ENCODE measurements at regions not wholly inside any gene's neighbourhood (a gene's known extent, or its start where the extent isn't known, plus 50 kb on each side); places are given as distances from the start of the nearest gene placed in this dataset.
A peak's percentile ranks its signal among the peaks of the same experiment; 100 is the strongest.

- Histone ChIP-seq H3K9ac (ENCODE audit: low read depth in 1 of 3, low read length in 3 of 3) (no peak overlapping the region), H3K9me3 (ENCODE audit: control insufficient read depth in 3 of 3, low read length in 3 of 3) (peaks cover 0 to 4% (median 2%) of the 10 kb centered on the region in 3 donors), H3K4me1 (ENCODE audit: control insufficient read depth in 3 of 3, insufficient read depth in 3 of 3, low read length in 3 of 3) (no peaks in the 10 kb centered on the region), H3K27me3 (ENCODE audit: control insufficient read depth in 3 of 3, insufficient read depth in 3 of 3, low read length in 3 of 3) (no peaks in the 10 kb centered on the region), H3K27ac (ENCODE audit: low read depth, low read length) (no peak overlapping the region), H3K4me3 (ENCODE audit: low read length in 3 of 3) (no peak overlapping the region), H3K36me3 (ENCODE audit: control insufficient read depth in 3 of 3, insufficient read depth in 3 of 3, low read length in 3 of 3) (no peaks in the 10 kb centered on the region)
These were observed 115.8 kb downstream of the NHLRC3 start for GRCh38 chr13:39154041-39154440.

DNA sequence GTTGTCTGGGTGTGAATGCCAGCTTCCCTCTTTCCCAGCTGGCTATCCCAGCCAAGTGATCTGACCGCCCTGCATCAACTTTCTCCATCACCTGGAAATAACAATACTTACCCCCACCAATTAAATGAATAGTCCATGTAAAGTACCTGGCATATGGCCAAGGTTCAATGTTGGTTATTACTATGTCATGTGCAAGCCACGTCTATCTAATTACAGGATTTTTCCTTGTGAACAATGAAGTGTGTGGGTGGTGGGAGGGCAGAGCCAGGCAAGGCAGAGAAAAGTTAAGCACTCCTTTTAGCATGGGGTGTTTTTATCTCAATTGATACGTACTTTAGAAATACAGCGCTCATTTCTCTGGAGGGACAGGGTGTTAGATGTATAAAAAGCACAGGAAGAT, 121.1 kb downstream of the NHLRC3 start:
- Histone ChIP-seq H3K4me3 (ENCODE audit: low read length in 3 of 3) (no peak overlapping the region), H3K9me3 (ENCODE audit: control insufficient read depth in 3 of 3, low read length in 3 of 3) (no peaks in the 10 kb centered on the region), H3K9ac (ENCODE audit: low read depth in 1 of 3, low read length in 3 of 3) (no peak overlapping the region), H3K27me3 (ENCODE audit: control insufficient read depth in 3 of 3, insufficient read depth in 3 of 3, low read length in 3 of 3) (no peaks in the 10 kb centered on the region), H3K36me3 (ENCODE audit: control insufficient read depth in 3 of 3, insufficient read depth in 3 of 3, low read length in 3 of 3) (no peaks in the 10 kb centered on the region), H3K4me1 (ENCODE audit: control insufficient read depth in 3 of 3, insufficient read depth in 3 of 3, low read length in 3 of 3) (no peaks in the 10 kb centered on the region), H3K27ac (ENCODE audit: low read depth, low read length) (no peak overlapping the region)

GRCh38 chr13:39159846-39160370, 121.7 kb downstream of the NHLRC3 start:
- H3K4me3 ChIP-seq (ENCODE audit: low read length in 3 of 3) = no peak overlapping the region
- no peaks in the 10 kb centered on the region for H3K4me1 ChIP-seq (ENCODE audit: control insufficient read depth in 3 of 3, insufficient read depth in 3 of 3, low read length in 3 of 3)
- no peaks in the 10 kb centered on the region for H3K9me3 ChIP-seq (ENCODE audit: control insufficient read depth in 3 of 3, low read length in 3 of 3)
- H3K36me3 ChIP-seq (ENCODE audit: control insufficient read depth in 3 of 3, insufficient read depth in 3 of 3, low read length in 3 of 3) = no peaks in the 10 kb centered on the region
- H3K27ac ChIP-seq (ENCODE audit: low read depth, low read length) = no peak overlapping the region
- H3K27me3 ChIP-seq (ENCODE audit: control insufficient read depth in 3 of 3, insufficient read depth in 3 of 3, low read length in 3 of 3) = no peaks in the 10 kb centered on the region
- no peak overlapping the region for H3K9ac ChIP-seq (ENCODE audit: low read depth in 1 of 3, low read length in 3 of 3)

DNA sequence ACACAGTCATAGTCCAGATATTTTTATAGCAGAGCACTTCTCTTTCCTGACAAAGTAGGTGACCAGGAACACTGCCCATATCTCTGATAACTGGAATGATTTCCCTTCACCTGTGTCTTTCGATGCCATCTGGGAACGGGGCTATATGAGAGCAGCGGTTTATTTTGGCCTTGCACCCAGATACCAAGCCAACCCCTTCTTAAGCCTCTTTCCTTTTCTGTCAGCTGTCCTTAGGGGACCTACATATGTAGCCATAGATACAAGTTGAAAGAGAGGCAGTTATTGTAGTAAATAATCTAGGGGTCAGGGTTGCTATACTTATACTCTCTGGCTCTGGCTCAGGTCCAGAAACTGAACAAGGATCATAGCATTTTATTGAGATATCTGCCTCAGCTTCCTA, 128.8 kb downstream of the NHLRC3 start:
- Histone ChIP-seq H3K27ac (ENCODE audit: low read depth, low read length) (no peak overlapping the region), H3K4me3 (ENCODE audit: low read length in 3 of 3) (no peak overlapping the region), H3K9me3 (ENCODE audit: control insufficient read depth in 3 of 3, low read length in 3 of 3) (no peaks in the 10 kb centered on the region), H3K27me3 (ENCODE audit: control insufficient read depth in 3 of 3, insufficient read depth in 3 of 3, low read length in 3 of 3) (no peaks in the 10 kb centered on the region), H3K9ac (ENCODE audit: low read depth in 1 of 3, low read length in 3 of 3) (no peak overlapping the region), H3K36me3 (ENCODE audit: control insufficient read depth in 3 of 3, insufficient read depth in 3 of 3, low read length in 3 of 3) (no peaks in the 10 kb centered on the region), H3K4me1 (ENCODE audit: control insufficient read depth in 3 of 3, insufficient read depth in 3 of 3, low read length in 3 of 3) (no peaks in the 10 kb centered on the region)

DNA sequence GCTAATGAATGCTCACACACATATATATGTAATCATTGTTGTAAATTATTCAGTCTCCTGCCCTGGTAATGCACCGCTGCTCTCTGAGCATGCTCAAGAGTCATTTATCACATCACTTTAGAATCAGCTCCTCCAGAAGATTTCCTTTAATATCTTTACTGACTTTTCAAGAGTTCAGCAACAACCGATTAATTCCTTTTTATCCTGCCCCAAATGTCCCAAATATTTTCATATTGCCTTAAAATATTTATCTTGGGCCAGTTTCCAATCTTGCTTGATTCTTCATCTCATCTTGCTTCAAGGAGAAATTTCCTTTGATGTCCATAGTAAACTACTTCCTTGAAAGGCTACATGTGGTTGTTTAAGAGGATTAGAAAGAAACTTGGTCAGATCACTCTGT, 132.5 kb downstream of the NHLRC3 start:
- no peak overlapping the region for H3K4me3 ChIP-seq (ENCODE audit: low read length in 3 of 3)
- H3K9ac ChIP-seq (ENCODE audit: low read depth in 1 of 3, low read length in 3 of 3) = no peak overlapping the region
- no peak overlapping the region for H3K27ac ChIP-seq (ENCODE audit: low read depth, low read length)
- no peaks in the 10 kb centered on the region for H3K36me3 ChIP-seq (ENCODE audit: control insufficient read depth in 3 of 3, insufficient read depth in 3 of 3, low read length in 3 of 3)
- H3K4me1 ChIP-seq (ENCODE audit: control insufficient read depth in 3 of 3, insufficient read depth in 3 of 3, low read length in 3 of 3) = no peaks in the 10 kb centered on the region
- no peaks in the 10 kb centered on the region for H3K9me3 ChIP-seq (ENCODE audit: control insufficient read depth in 3 of 3, low read length in 3 of 3)
- no peaks in the 10 kb centered on the region for H3K27me3 ChIP-seq (ENCODE audit: control insufficient read depth in 3 of 3, insufficient read depth in 3 of 3, low read length in 3 of 3)

- Histone ChIP-seq H3K9me3 (ENCODE audit: control insufficient read depth in 3 of 3, low read length in 3 of 3) (no peaks in the 10 kb centered on the region), H3K27me3 (ENCODE audit: control insufficient read depth in 3 of 3, insufficient read depth in 3 of 3, low read length in 3 of 3) (no peaks in the 10 kb centered on the region), H3K36me3 (ENCODE audit: control insufficient read depth in 3 of 3, insufficient read depth in 3 of 3, low read length in 3 of 3) (no peaks in the 10 kb centered on the region), H3K9ac (ENCODE audit: low read depth in 1 of 3, low read length in 3 of 3) (no peak overlapping the region), H3K4me1 (ENCODE audit: control insufficient read depth in 3 of 3, insufficient read depth in 3 of 3, low read length in 3 of 3) (peaks cover 0 to 3% (median 0%) of the 10 kb centered on the region in 3 donors), H3K4me3 (ENCODE audit: low read length in 3 of 3) (no peak overlapping the region), H3K27ac (ENCODE audit: low read depth, low read length) (peak overlapping the region; percentile 10)
These were observed 147.1 kb downstream of the NHLRC3 start for GRCh38 chr13:39185326-39185725.

- H3K36me3 ChIP-seq (ENCODE audit: control insufficient read depth in 3 of 3, insufficient read depth in 3 of 3, low read length in 3 of 3) = no peaks in the 10 kb centered on the region
- H3K27me3 ChIP-seq (ENCODE audit: control insufficient read depth in 3 of 3, insufficient read depth in 3 of 3, low read length in 3 of 3) = no peaks in the 10 kb centered on the region
- no peak overlapping the region for H3K9ac ChIP-seq (ENCODE audit: low read depth in 1 of 3, low read length in 3 of 3)
- peaks cover 0 to 3% (median 0%) of the 10 kb centered on the region in 3 donors for H3K4me1 ChIP-seq (ENCODE audit: control insufficient read depth in 3 of 3, insufficient read depth in 3 of 3, low read length in 3 of 3)
- H3K27ac ChIP-seq (ENCODE audit: low read depth, low read length) = peak overlapping the region; percentile 10
- no peaks in the 10 kb centered on the region for H3K9me3 ChIP-seq (ENCODE audit: control insufficient read depth in 3 of 3, low read length in 3 of 3)
- H3K4me3 ChIP-seq (ENCODE audit: low read length in 3 of 3) = no peak overlapping the region
These were observed 148.1 kb downstream of the NHLRC3 start for GRCh38 chr13:39186205-39186875.

- H3K9ac ChIP-seq (ENCODE audit: low read depth in 1 of 3, low read length in 3 of 3) = no peak overlapping the region
- no peaks in the 10 kb centered on the region for H3K36me3 ChIP-seq (ENCODE audit: control insufficient read depth in 3 of 3, insufficient read depth in 3 of 3, low read length in 3 of 3)
- peaks cover 0 to 3% (median 0%) of the 10 kb centered on the region in 3 donors for H3K4me1 ChIP-seq (ENCODE audit: control insufficient read depth in 3 of 3, insufficient read depth in 3 of 3, low read length in 3 of 3)
- no peaks in the 10 kb centered on the region for H3K9me3 ChIP-seq (ENCODE audit: control insufficient read depth in 3 of 3, low read length in 3 of 3)
- H3K27me3 ChIP-seq (ENCODE audit: control insufficient read depth in 3 of 3, insufficient read depth in 3 of 3, low read length in 3 of 3) = no peaks in the 10 kb centered on the region
- no peak overlapping the region for H3K27ac ChIP-seq (ENCODE audit: low read depth, low read length)
- no peak overlapping the region for H3K4me3 ChIP-seq (ENCODE audit: low read length in 3 of 3)
These were observed 151.5 kb downstream of the NHLRC3 start for GRCh38 chr13:39189778-39190177.

- H3K27me3 ChIP-seq (ENCODE audit: control insufficient read depth in 3 of 3, insufficient read depth in 3 of 3, low read length in 3 of 3) = no peaks in the 10 kb centered on the region
- peak overlapping the region; percentile 39 for H3K27ac ChIP-seq (ENCODE audit: low read depth, low read length)
- no peaks in the 10 kb centered on the region for H3K9me3 ChIP-seq (ENCODE audit: control insufficient read depth in 3 of 3, low read length in 3 of 3)
These were observed 158.8 kb downstream of the NHLRC3 start for GRCh38 chr13:39196965-39197646.

GRCh38 chr13:39197647-39198007, 159.4 kb downstream of the NHLRC3 start:
- H3K27me3 ChIP-seq (ENCODE audit: control insufficient read depth in 3 of 3, insufficient read depth in 3 of 3, low read length in 3 of 3) = no peaks in the 10 kb centered on the region
- H3K9ac ChIP-seq (ENCODE audit: low read depth in 1 of 3, low read length in 3 of 3) = no peak overlapping the region
- H3K9me3 ChIP-seq (ENCODE audit: control insufficient read depth in 3 of 3, low read length in 3 of 3) = no peaks in the 10 kb centered on the region
- H3K4me3 ChIP-seq (ENCODE audit: low read length in 3 of 3) = no peak overlapping the region
- no peaks in the 10 kb centered on the region for H3K4me1 ChIP-seq (ENCODE audit: control insufficient read depth in 3 of 3, insufficient read depth in 3 of 3, low read length in 3 of 3)
- H3K36me3 ChIP-seq (ENCODE audit: control insufficient read depth in 3 of 3, insufficient read depth in 3 of 3, low read length in 3 of 3) = no peaks in the 10 kb centered on the region
- H3K27ac ChIP-seq (ENCODE audit: low read depth, low read length) = peak overlapping the region; percentile 39

More at GRCh38 chr13:39196965-39197646, 158.8 kb downstream of the NHLRC3 start:
- H3K4me1 ChIP-seq (ENCODE audit: control insufficient read depth in 3 of 3, insufficient read depth in 3 of 3, low read length in 3 of 3) = no peaks in the 10 kb centered on the region
- no peak overlapping the region for H3K9ac ChIP-seq (ENCODE audit: low read depth in 1 of 3, low read length in 3 of 3)
- H3K4me3 ChIP-seq (ENCODE audit: low read length in 3 of 3) = no peak overlapping the region
- no peaks in the 10 kb centered on the region for H3K36me3 ChIP-seq (ENCODE audit: control insufficient read depth in 3 of 3, insufficient read depth in 3 of 3, low read length in 3 of 3)

All from skeletal muscle tissue (tissue), 3 donors.